OCI-LY1 (cell line): ENCODE measurements at regions not wholly inside any gene's neighbourhood (a gene's known extent, or its start where the extent isn't known, plus 50 kb on each side); places are given as distances from the start of the nearest gene placed in this dataset.
"Not testable (repeated sequence)": the region's sequence is repeated elsewhere in the genome, so short reads cannot be mapped to it uniquely, and the experiment has no call there.

Experiments
- H2AFZ ChIP-seq: fragments of 200-600 bp; sonication (generic), shearing (Covaris generic); 2 replicates; pipeline ENCODE4 v1.6.0; 2014; ENCODE audit warnings: antibody characterized with exemption, mild to moderate bottlenecking, low read length
- H3F3A ChIP-seq: fragments of 200-600 bp; sonication (generic), shearing (Covaris generic); 2 replicates; pipeline ENCODE4 v1.6.0; 2014; ENCODE audit warnings: mild to moderate bottlenecking, antibody characterized with exemption, low read length, moderate library complexity; ENCODE audit not compliant: insufficient read depth
- H3K27ac ChIP-seq: fragments of 200-600 bp; sonication (generic); 2 replicates; pipeline ENCODE4 v1.5.1; 2014; ENCODE audit warnings: low read length, mixed run types, mild to moderate bottlenecking, low read depth; ENCODE audit not compliant: poor library complexity, severe bottlenecking
- H3K27me3 ChIP-seq: fragments of 200-600 bp; sonication (generic); 2 replicates; pipeline ENCODE4 v1.6.0; 2014; ENCODE audit warnings: antibody characterized with exemption, mild to moderate bottlenecking, low read length, moderate library complexity; ENCODE audit not compliant: insufficient read depth
- H3K36me3 ChIP-seq: fragments of 200-600 bp; sonication (generic); 2 replicates; pipeline ENCODE4 v1.6.1; 2014; ENCODE audit warnings: mild to moderate bottlenecking, antibody characterized with exemption, low read length, moderate library complexity, mixed read lengths; ENCODE audit not compliant: insufficient read depth
- H3K4me1 ChIP-seq: fragments of 200-600 bp; sonication (generic); 2 replicates; pipeline ENCODE4 v1.5.1; 2014; ENCODE audit warnings: mild to moderate bottlenecking, low read length, moderate library complexity; ENCODE audit not compliant: insufficient read depth, severe bottlenecking
- H3K4me2 ChIP-seq: fragments of 200-600 bp; sonication (generic), shearing (Covaris generic); 2 replicates; pipeline ENCODE4 v1.6.1; 2014; ENCODE audit warnings: low read length
- H3K4me3 ChIP-seq: fragments of 200-600 bp; sonication (generic); 2 replicates; pipeline ENCODE4 v1.5.1; 2014; ENCODE audit warnings: low read length, low read depth, mild to moderate bottlenecking, mixed read lengths; ENCODE audit not compliant: poor library complexity, severe bottlenecking
- H3K79me2 ChIP-seq: fragments of 200-600 bp; shearing (Covaris generic); 2 replicates; pipeline ENCODE4 v1.6.1; 2016; ENCODE audit warnings: mixed run types, low read length, mixed read lengths; ENCODE audit not compliant: insufficient read depth
- H3K9ac ChIP-seq: fragments of 200-600 bp; sonication (generic), shearing (Covaris generic); 2 replicates; pipeline ENCODE4 v1.6.1; 2014; ENCODE audit warnings: mild to moderate bottlenecking, low read length, mixed read lengths
- H3K9me2 ChIP-seq: fragments of 200-600 bp; sonication (generic), shearing (Covaris generic); 2 replicates; pipeline ENCODE4 v1.6.1; 2014; ENCODE audit warnings: low read depth, mild to moderate bottlenecking, low read length, mixed read lengths
- H3K9me3 ChIP-seq: fragments of 200-600 bp; shearing (Covaris generic); 2 replicates; pipeline ENCODE4 v1.6.1; 2014; ENCODE audit warnings: low read length, mixed read lengths
- H4K20me1 ChIP-seq: fragments of 200-600 bp; sonication (generic), shearing (Covaris generic); 2 replicates; pipeline ENCODE4 v1.6.0; 2016; ENCODE audit warnings: mild to moderate bottlenecking, low read length; ENCODE audit not compliant: insufficient read depth
- EZH2 ChIP-seq: fragments of 200-600 bp; sonication (generic), shearing (Covaris generic); IDR thresholded peaks from 2 replicates; pipeline ENCODE4 v1.8.0; 2017; ENCODE audit warnings: borderline replicate concordance, mixed run types, mild to moderate bottlenecking, antibody characterized with exemption, low read length, moderate library complexity, mixed read lengths
- TF ChIP-seq, protein P1 (sequence below): fragments of 200-600 bp; sonication (generic), shearing (Covaris generic); IDR thresholded peaks from 2 replicates; pipeline ENCODE4 v1.5.1; 2017; ENCODE audit warnings: mild to moderate bottlenecking, antibody characterized with exemption, low read length, moderate library complexity, mixed read lengths

DNA sequence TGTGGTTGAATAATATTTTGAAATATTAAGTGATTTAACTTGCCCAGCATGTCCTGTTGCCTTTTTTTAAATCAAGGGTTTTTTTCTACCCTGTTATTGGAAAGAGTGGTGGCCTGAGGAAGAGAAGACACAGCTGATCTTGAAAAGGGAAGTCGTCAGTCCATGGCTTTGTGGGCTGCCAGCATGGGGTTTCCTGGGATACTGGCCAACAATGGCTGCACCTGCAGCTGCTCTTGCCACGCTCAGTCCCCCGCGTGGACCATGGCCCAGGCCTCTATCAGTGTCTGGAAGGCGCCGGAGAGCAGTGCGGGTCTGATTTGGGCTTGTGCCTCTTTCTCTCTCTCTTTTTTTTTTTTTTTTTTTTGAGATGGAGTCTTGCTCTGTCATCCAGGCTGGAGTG lies 99.3 kb downstream of the ASB1 start:
- Histone ChIP-seq H3K27me3 (peaks cover 4% of the 10 kb centered on the region; the same call in 1 of the 2 replicates), H4K20me1 (no peaks in the 10 kb centered on the region), H3K9me2 (no peaks in the 10 kb centered on the region), H3K36me3 (no peaks in the 10 kb centered on the region), H3K27ac (no peak overlapping the region), H3K4me2 (no peak overlapping the region), H2AFZ (no peak overlapping the region), H3K79me2 (no peaks in the 10 kb centered on the region), H3K4me1 (no peaks in the 10 kb centered on the region), H3K9ac (no peak overlapping the region), H3K4me3 (no peak overlapping the region), H3F3A (no peaks in the 10 kb centered on the region), H3K9me3 (no peaks in the 10 kb centered on the region)
- TF ChIP-seq EZH2: no peak
- TF ChIP-seq, protein P1, sequence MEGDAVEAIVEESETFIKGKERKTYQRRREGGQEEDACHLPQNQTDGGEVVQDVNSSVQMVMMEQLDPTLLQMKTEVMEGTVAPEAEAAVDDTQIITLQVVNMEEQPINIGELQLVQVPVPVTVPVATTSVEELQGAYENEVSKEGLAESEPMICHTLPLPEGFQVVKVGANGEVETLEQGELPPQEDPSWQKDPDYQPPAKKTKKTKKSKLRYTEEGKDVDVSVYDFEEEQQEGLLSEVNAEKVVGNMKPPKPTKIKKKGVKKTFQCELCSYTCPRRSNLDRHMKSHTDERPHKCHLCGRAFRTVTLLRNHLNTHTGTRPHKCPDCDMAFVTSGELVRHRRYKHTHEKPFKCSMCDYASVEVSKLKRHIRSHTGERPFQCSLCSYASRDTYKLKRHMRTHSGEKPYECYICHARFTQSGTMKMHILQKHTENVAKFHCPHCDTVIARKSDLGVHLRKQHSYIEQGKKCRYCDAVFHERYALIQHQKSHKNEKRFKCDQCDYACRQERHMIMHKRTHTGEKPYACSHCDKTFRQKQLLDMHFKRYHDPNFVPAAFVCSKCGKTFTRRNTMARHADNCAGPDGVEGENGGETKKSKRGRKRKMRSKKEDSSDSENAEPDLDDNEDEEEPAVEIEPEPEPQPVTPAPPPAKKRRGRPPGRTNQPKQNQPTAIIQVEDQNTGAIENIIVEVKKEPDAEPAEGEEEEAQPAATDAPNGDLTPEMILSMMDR: no peak

DNA sequence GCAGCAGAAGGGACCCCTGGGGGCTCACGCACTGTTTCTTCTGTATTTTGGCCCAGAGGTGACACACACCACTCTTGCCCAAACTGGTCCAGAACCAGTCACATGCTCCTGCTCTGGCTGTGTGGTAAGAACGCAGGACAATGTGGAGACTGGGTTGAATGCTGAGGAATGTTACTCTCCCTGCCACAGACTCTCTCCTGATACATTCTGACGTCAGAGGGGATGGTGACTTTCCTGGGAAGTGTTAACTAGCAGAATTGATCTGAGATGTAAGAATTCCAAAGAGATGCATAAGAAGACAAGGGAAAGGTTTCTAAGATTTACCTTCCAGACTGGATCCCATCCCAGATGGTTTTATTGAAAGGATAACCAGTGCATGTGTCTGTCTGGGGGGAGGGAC lies 100.8 kb downstream of the ASB1 start:
- no peak overlapping the region for H3K4me2 ChIP-seq
- peaks cover 3% of the 10 kb centered on the region; the same call in 1 of the 2 replicates for H3K9me3 ChIP-seq
- no peak overlapping the region for H3K27ac ChIP-seq
- H3K27me3 ChIP-seq: peaks cover 4% of the 10 kb centered on the region; the same call in 1 of the 2 replicates
- H3K79me2 ChIP-seq: no peaks in the 10 kb centered on the region
- H3K36me3 ChIP-seq: no peaks in the 10 kb centered on the region
- no peak overlapping the region for H2AFZ ChIP-seq
- no peak overlapping the region for H3K9ac ChIP-seq
- H3F3A ChIP-seq: no peaks in the 10 kb centered on the region
- H3K4me1 ChIP-seq: no peaks in the 10 kb centered on the region
- no peak for TF ChIP-seq EZH2
- TF ChIP-seq, protein P1: no peak
- no peaks in the 10 kb centered on the region for H3K9me2 ChIP-seq
- no peaks in the 10 kb centered on the region for H4K20me1 ChIP-seq
- no peak overlapping the region for H3K4me3 ChIP-seq

DNA sequence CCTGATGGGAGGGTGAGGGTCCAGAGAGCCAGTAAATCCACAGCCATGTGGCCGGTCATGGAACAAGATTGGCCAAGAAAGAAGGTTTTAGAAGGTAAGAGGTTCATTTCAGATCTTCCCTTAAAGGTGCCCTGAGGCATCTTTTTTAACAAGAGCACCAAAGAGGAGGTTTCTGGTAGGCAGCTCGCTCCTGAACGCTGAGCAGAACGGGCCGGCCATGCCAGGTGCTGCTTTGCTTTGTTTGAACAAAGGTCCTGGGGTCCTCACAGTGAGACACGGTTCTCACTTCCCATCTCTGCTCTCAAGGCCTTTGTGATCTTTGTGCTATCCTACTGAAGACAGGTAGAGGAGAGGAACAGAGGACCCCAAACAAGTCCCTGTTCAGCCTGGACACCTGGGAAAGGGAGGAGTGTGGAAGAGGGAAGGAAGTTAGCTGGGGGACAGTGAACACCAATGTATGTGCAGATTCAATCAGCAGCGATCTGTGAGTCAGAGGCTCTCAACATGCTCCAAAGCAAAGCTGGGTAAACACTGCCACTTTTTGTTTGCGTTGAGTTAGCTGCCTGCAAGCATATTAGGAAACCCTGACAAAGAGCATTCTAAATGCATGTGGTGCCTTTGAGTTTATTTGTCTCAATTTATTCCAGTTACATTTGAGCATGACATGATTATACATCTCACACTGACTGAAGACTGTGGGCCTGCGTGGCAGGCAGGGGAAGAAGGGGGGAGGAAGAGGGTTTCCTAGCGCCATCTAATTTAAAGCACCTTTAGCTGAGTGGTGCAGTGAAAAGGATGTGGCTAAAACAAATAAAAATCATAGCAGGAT lies 102.4 kb downstream of the ASB1 start:
- Histone ChIP-seq H3K4me3 (no peak overlapping the region), H3K79me2 (no peaks in the 10 kb centered on the region), H3K4me2 (no peak overlapping the region), H3K27ac (no peak overlapping the region), H3F3A (no peaks in the 10 kb centered on the region), H2AFZ (no peak overlapping the region), H3K27me3 (peaks cover 4% of the 10 kb centered on the region; the same call in 1 of the 2 replicates), H3K36me3 (no peaks in the 10 kb centered on the region), H4K20me1 (no peaks in the 10 kb centered on the region), H3K4me1 (no peaks in the 10 kb centered on the region), H3K9ac (no peak overlapping the region), H3K9me2 (no peaks in the 10 kb centered on the region), H3K9me3 (peaks cover 3% of the 10 kb centered on the region; the same call in 1 of the 2 replicates)
- TF ChIP-seq, protein P1: no peak
- TF ChIP-seq EZH2: no peak

DNA sequence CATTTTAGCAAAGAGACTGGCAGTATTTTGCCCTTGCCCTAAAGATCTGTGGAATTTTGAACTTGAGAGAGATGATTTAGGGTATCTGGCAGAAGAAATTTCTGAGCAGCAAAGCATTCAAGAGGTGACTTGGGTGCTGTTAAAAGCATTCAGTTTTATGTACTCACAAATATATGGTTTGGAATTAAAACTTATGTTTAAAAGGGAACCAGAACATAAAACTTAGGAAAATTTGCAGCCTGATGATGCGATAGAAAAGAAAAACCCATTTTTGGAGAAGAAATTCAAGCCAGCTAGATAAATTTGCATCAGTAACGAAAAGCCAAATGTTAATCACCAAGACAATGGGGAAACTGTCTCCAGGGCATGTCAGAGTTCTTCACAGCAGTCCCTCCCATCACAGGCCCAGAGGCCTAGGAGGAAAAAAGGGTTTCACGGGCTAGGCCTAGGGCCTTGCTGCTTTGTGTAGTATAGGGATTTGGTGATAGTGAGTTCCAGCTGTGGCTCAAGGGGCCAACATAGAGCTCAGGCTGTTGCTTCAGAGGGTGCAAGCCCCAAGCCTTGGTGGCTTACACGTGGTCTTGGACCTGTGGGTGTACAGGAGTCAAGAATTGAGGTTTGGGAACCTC lies 104.4 kb downstream of the ASB1 start:
- H3K9me3 ChIP-seq, H3K4me2 ChIP-seq, H3K36me3 ChIP-seq, H2AFZ ChIP-seq, H3K9me2 ChIP-seq, H3K4me1 ChIP-seq, H4K20me1 ChIP-seq, H3K27me3 ChIP-seq, H3K79me2 ChIP-seq, H3K27ac ChIP-seq, H3K9ac ChIP-seq, H3F3A ChIP-seq, H3K4me3 ChIP-seq: not testable (repeated sequence)

DNA sequence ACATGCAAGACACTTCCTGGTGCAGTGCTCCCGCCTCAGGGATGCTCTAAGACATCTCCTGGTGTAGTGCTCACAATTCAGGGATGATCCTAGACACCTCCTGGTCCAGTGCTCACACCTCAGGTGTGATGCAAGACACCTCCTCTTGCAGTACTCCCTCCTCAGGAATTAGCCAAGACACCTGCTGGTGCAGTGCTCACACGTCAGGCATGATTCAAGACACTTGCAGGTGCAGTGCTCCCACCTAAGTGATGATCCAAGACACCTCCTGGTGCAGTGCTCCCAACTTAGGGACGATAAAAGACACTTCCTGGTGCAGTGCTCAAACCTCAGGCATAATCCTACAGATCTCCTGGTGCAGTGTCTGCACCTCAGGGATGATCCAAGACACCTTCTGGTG lies 117.0 kb downstream of the ASB1 start:
- H3K79me2 ChIP-seq, H3K4me2 ChIP-seq, H2AFZ ChIP-seq, H3K4me1 ChIP-seq, H3K27ac ChIP-seq, H3K36me3 ChIP-seq, H3K4me3 ChIP-seq, H3K9me2 ChIP-seq, H3F3A ChIP-seq, H3K9me3 ChIP-seq, H4K20me1 ChIP-seq, H3K9ac ChIP-seq, H3K27me3 ChIP-seq: not testable (repeated sequence)
